ENCODE measurements at regions not wholly inside any gene's neighbourhood (a gene's known extent, or its start where the extent isn't known, plus 50 kb on each side); places are given as distances from the start of the nearest gene placed in this dataset.

- H4K8ac ChIP-seq (ENCODE audit: low read depth in 2 of 2, low read length in 2 of 2) = no peak overlapping the region
- no peak for DNase-seq
- no peak overlapping the region for H2AK9ac ChIP-seq (replicated peaks; ENCODE audit: low read depth, low read length, poor library complexity)
- H3K14ac ChIP-seq (replicated peaks; ENCODE audit: low read depth, low read length) = no peak overlapping the region
- no peak overlapping the region for H2BK15ac ChIP-seq (ENCODE audit: low read depth, low read length)
- no peaks in the 10 kb centered on the region for H3K4me1 ChIP-seq (ENCODE audit: control insufficient read depth, insufficient read depth, low read length)
- H3K9me1 ChIP-seq (ENCODE audit: insufficient read depth, low read length) = no peaks in the 10 kb centered on the region
- POLR2A ChIA-PET (ENCODE audit: unreplicated experiment) = no interaction called here
- H2AK5ac ChIP-seq (ENCODE audit: low read depth, low read length) = no peak overlapping the region
- in situ Hi-C loops (cut with MboI; ENCODE audit: low sequenced_read_pairs) = no loop called here
- no peak overlapping the region for H3K18ac ChIP-seq (ENCODE audit: low read depth, low read length)
- no TSS peak for BruUV-seq (replicated peaks)
- peaks cover 2% of the 10 kb centered on the region; the same call in 1 of the 2 replicates for H3K9me3 ChIP-seq (ENCODE audit: control insufficient read depth, insufficient read depth, low read length)
- no peak overlapping the region for H3K23ac ChIP-seq (ENCODE audit: low read depth, low read length)
- H3K27ac ChIP-seq (ENCODE audit: insufficient read depth, low read length) = no peak overlapping the region
- no peak overlapping the region for H2BK20ac ChIP-seq (ENCODE audit: low read depth, low read length)
- no peak for TF ChIP-seq SMC3 (IDR thresholded peaks at IDR 0.05; ENCODE audit: low read depth, low read length)
- no peak for TF ChIP-seq POLR2A (IDR thresholded peaks at IDR 0.05; ENCODE audit: low read depth, low read length)
- TF ChIP-seq RCOR1 (IDR thresholded peaks at IDR 0.05; ENCODE audit: insufficient replicate concordance, low read length) = no peak
- no peak for TF ChIP-seq RAD21 (IDR thresholded peaks at IDR 0.05; ENCODE audit: low read length)
- TF ChIP-seq MAFK (IDR thresholded peaks at IDR 0.05; ENCODE audit: low read depth, low read length) = no peak
- no peak for TF ChIP-seq RFX5 (IDR thresholded peaks at IDR 0.05; ENCODE audit: low read depth, low read length)
- no peak for TF ChIP-seq ELK1 (IDR thresholded peaks at IDR 0.05; ENCODE audit: borderline replicate concordance, low read depth, low read length)
- no peak for TF ChIP-seq CEBPB (IDR thresholded peaks at IDR 0.05; ENCODE audit: low read depth, low read length)
- no peak for TF ChIP-seq CTCF (conservative IDR thresholded peaks at IDR 0.05; ENCODE audit: low read depth, low read length)
- no peak for TF ChIP-seq USF2 (IDR thresholded peaks at IDR 0.05; ENCODE audit: low read depth, low read length)
- TF ChIP-seq NFE2L2 (IDR thresholded peaks at IDR 0.05; ENCODE audit: low read depth, low read length) = no peak
- TF ChIP-seq MXI1 (IDR thresholded peaks at IDR 0.05; ENCODE audit: borderline replicate concordance, low read depth, low read length) = no peak
- TF ChIP-seq MAZ (IDR thresholded peaks at IDR 0.05; ENCODE audit: borderline replicate concordance, low read depth, low read length) = no peak
- TF ChIP-seq CHD1 (IDR thresholded peaks at IDR 0.05; ENCODE audit: low read depth, low read length) = no peak
- no peak for TF ChIP-seq FOS (IDR thresholded peaks at IDR 0.05; ENCODE audit: low read depth, low read length)
- no peak for TF ChIP-seq BHLHE40 (IDR thresholded peaks at IDR 0.05; ENCODE audit: low read depth, low read length)
- H3K4me2 ChIP-seq (ENCODE audit: low read depth, low read length) = no peak overlapping the region
- H3K36me3 ChIP-seq (ENCODE audit: control insufficient read depth, insufficient read depth, low read length) = no peaks in the 10 kb centered on the region
- no peak overlapping the region for H4K5ac ChIP-seq (ENCODE audit: low read depth, low read length)
- ATAC-seq (ENCODE audit: low read depth) = no peak
- intact Hi-C loops (cut with micrococcal nuclease) = no loop called here
- no peak overlapping the region for H2BK120ac ChIP-seq (ENCODE audit: low read depth, low read length)
- H3K56ac ChIP-seq (ENCODE audit: extremely low read depth, insufficient read depth, low read length) = no peak overlapping the region
- H3K9ac ChIP-seq (ENCODE audit: low read depth, low read length) = no peak overlapping the region
- H3K4me3 ChIP-seq (ENCODE audit: insufficient read depth, low read depth, low read length) = no peak overlapping the region
- no peak overlapping the region for H2AFZ ChIP-seq (replicated peaks; ENCODE audit: low read length, poor library complexity)
- no CpG with 5 or more reads among the region's 2 CpGs for WGBS, 2 experiments (ENCODE audit: extremely low coverage in 2 of 2, insufficient read length in 1 of 2)
- peaks cover 2% of the 10 kb centered on the region; the same call in 1 of the 2 replicates for H3K27me3 ChIP-seq (ENCODE audit: control insufficient read depth, insufficient read depth, low read length)
- no peak overlapping the region for H4K91ac ChIP-seq (ENCODE audit: insufficient read depth, low read depth, low read length)
- H3K4ac ChIP-seq (ENCODE audit: low read depth, low read length) = no peak overlapping the region
- H4K20me1 ChIP-seq (ENCODE audit: insufficient read depth, low read length) = no peaks in the 10 kb centered on the region
- H3K79me1 ChIP-seq (ENCODE audit: low read depth in 1 of 2, low read length in 2 of 2) = no peaks in the 10 kb centered on the region
- H2BK5ac ChIP-seq (ENCODE audit: low read depth, low read length, poor library complexity, severe bottlenecking) = no peak overlapping the region
- dilution Hi-C loops (cut with HindIII; ENCODE audit: low sequenced_read_pairs, unreplicated experiment) = no loop called here
- CTCF ChIA-PET = no interaction called here
Observed at GRCh38 chr18:8529609-8530008, 79.6 kb upstream of the RAB12 start.
